Neural cell (in vitro differentiated cells): ENCODE measurements at regions not wholly inside any gene's neighbourhood (a gene's known extent, or its start where the extent isn't known, plus 50 kb on each side); places are given as distances from the start of the nearest gene placed in this dataset.

ENCODE experiments used
- H2AFZ ChIP-seq: fragments of 200-600, 300-800 bp; sonication (generic), shearing (Covaris generic); 2 replicates; pipeline ENCODE4 v1.6.0; 2014; ENCODE audit warnings: low read depth, mild to moderate bottlenecking, antibody characterized with exemption, low read length, moderate library complexity
- H3F3A ChIP-seq: fragments of 200-600 bp; shearing (Covaris generic); 2 replicates; pipeline ENCODE4 v1.6.1; 2016; ENCODE audit warnings: mild to moderate bottlenecking, moderate library complexity, mixed read lengths, antibody characterized with exemption, low read length; ENCODE audit not compliant: insufficient read depth, poor library complexity, severe bottlenecking
- H3K27ac ChIP-seq: fragments of 200-600, 300-800 bp; sonication (generic), shearing (Covaris generic); 2 replicates; pipeline ENCODE4 v1.5.1; 2014; ENCODE audit warnings: mild to moderate bottlenecking, low read length, moderate library complexity
- H3K27me3 ChIP-seq: fragments of 300-800, 200-600 bp; sonication (generic), shearing (Covaris generic); 2 replicates; pipeline ENCODE4 v1.6.0; 2014; ENCODE audit warnings: mild to moderate bottlenecking, low read depth, low read length, moderate library complexity; ENCODE audit not compliant: insufficient read depth
- H3K36me3 ChIP-seq: fragments of 300-800, 200-600 bp; sonication (generic), shearing (Covaris generic); 2 replicates; pipeline ENCODE4 v1.5.1; 2014; ENCODE audit warnings: mild to moderate bottlenecking, antibody characterized with exemption, low read length, moderate library complexity; ENCODE audit not compliant: insufficient read depth
- H3K4me2 ChIP-seq: fragments of 300-800, 200-600 bp; sonication (generic), shearing (Covaris generic); 2 replicates; pipeline ENCODE4 v1.6.0; 2014; ENCODE audit warnings: mild to moderate bottlenecking, low read length
- H3K4me3 ChIP-seq: fragments of 300-800, 200-600 bp; sonication (generic), shearing (Covaris generic); 2 replicates; pipeline ENCODE4 v1.5.1; 2014; ENCODE audit warnings: mild to moderate bottlenecking, low read length, moderate library complexity
- H3K79me2 ChIP-seq: fragments of 200-600 bp; shearing (Covaris generic); replicated peaks from 2 replicates; pipeline ENCODE4 v1.6.0; 2014; ENCODE audit warnings: mild to moderate bottlenecking, low read length, moderate library complexity; ENCODE audit not compliant: insufficient read depth
- H3K9ac ChIP-seq: fragments of 300-800, 200-600 bp; sonication (generic), shearing (Covaris generic); 2 replicates; pipeline ENCODE4 v1.6.1; 2016; ENCODE audit warnings: mild to moderate bottlenecking, low read length, mixed read lengths
- H3K9me2 ChIP-seq: fragments of 200-600 bp; shearing (Covaris generic); 2 replicates; pipeline ENCODE4 v1.6.1; 2016; ENCODE audit warnings: mild to moderate bottlenecking, low read length, mixed read lengths; ENCODE audit not compliant: insufficient read depth
- H3K9me3 ChIP-seq: fragments of 200-600, 300-800 bp; sonication (generic), shearing (Covaris generic); 2 replicates; pipeline ENCODE4 v1.6.1; 2016; ENCODE audit warnings: mild to moderate bottlenecking, mixed run types, low read length, moderate library complexity, mixed read lengths
- H4K20me1 ChIP-seq: fragments of 200-600 bp; shearing (Covaris generic); 2 replicates; pipeline ENCODE4 v1.6.1; 2016; ENCODE audit warnings: mild to moderate bottlenecking, mixed run types; ENCODE audit not compliant: insufficient read depth
- EP300 ChIP-seq: fragments of 450-650 bp; conservative IDR thresholded peaks from 2 replicates; pipeline ENCODE4 v1.6.1; 2014; ENCODE audit warnings: antibody characterized with exemption, mild to moderate bottlenecking, moderate library complexity; ENCODE audit not compliant: poor library complexity, severe bottlenecking
- EZH2 ChIP-seq: fragments of 200-600, 300-800 bp; shearing (Covaris generic), sonication (generic); IDR thresholded peaks from 2 replicates; pipeline ENCODE4 v1.6.1; 2014; ENCODE audit warnings: antibody characterized with exemption, low read length, borderline replicate concordance, mild to moderate bottlenecking; ENCODE audit not compliant: insufficient read depth, poor library complexity, severe bottlenecking
- MXI1 ChIP-seq: fragments of 450-650 bp; conservative IDR thresholded peaks from 2 replicates; pipeline ENCODE4 v1.6.1; 2014; ENCODE audit warnings: antibody characterized with exemption, mild to moderate bottlenecking; ENCODE audit not compliant: poor library complexity, severe bottlenecking
- POLR2AphosphoS5 ChIP-seq: IDR thresholded peaks from 2 replicates; pipeline ENCODE4 v1.6.1; 2012
- RAD21 ChIP-seq: fragments of 450-650 bp; conservative IDR thresholded peaks from 2 replicates; pipeline ENCODE4 v1.6.1; 2014; ENCODE audit warnings: antibody characterized with exemption, mild to moderate bottlenecking, moderate library complexity
- SMC3 ChIP-seq: fragments of 450-650 bp; conservative IDR thresholded peaks from 2 replicates; pipeline ENCODE4 v1.6.1; 2014; ENCODE audit warnings: antibody characterized with exemption, mild to moderate bottlenecking, moderate library complexity; ENCODE audit not compliant: poor library complexity
- TAF1 ChIP-seq: IDR thresholded peaks from 2 replicates; pipeline ENCODE4 v1.6.1; 2012; ENCODE audit warnings: low read depth
- TF ChIP-seq, protein P1 (sequence below): IDR thresholded peaks from 2 replicates; pipeline ENCODE4 v1.6.1; 2012; ENCODE audit warnings: borderline replicate concordance
- TF ChIP-seq, protein P2 (sequence below): fragments of 450-650 bp; IDR thresholded peaks from 2 replicates; pipeline ENCODE4 v1.5.1; 2014; ENCODE audit warnings: antibody characterized with exemption, mild to moderate bottlenecking, moderate library complexity; ENCODE audit not compliant: poor library complexity, severe bottlenecking

DNA sequence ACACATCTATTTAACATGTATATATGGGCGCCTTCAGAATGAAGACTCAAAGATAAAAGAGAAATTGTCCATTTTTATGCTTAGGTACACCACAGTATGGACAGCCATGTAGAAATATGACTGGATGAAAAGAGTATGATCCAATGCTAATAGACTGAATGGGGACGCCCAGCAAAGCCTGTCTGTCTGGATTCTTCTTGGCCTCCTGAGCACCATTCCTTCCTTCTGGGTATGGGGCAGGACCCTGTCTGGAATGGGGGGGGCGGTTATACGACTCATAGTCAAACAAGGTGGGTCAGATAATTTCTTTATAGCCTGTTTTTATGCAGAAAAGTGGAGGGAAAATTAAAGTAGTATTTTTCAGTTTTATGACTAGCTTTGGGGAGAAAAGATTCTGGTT lies 81.2 kb upstream of the ABCD3 start:
- Histone ChIP-seq H4K20me1 (no peaks in the 10 kb centered on the region), H3K79me2 (no peaks in the 10 kb centered on the region), H3K4me3 (no peak overlapping the region), H3F3A (no peaks in the 10 kb centered on the region), H2AFZ (no peak overlapping the region), H3K9ac (no peak overlapping the region), H3K36me3 (no peaks in the 10 kb centered on the region), H3K9me2 (no peaks in the 10 kb centered on the region), H3K27me3 (no peaks in the 10 kb centered on the region), H3K27ac (no peak overlapping the region), H3K9me3 (no peaks in the 10 kb centered on the region), H3K4me2 (no peak overlapping the region)
- TF ChIP-seq RAD21 = no peak
- no peak for TF ChIP-seq POLR2AphosphoS5
- no peak for TF ChIP-seq EZH2
- no peak for TF ChIP-seq MXI1

DNA sequence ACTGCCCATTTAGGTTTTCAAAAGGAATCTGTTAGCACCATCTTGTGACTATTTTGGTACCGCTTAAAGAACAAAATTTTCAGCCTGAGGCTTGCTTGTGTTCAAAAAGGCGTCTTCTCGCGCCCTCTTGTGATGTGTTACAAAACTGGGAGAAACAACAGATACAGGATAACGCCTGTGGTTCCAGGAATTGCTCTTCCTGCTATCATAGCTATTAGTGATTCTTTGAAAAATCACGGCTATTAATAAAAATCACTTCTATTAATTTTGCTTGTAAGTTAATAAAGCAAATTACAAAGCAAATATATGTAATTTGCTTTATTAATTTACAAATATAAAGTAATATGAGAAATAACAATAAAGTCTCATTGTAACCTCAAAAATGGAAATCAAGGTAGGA lies 82.2 kb upstream of the ABCD3 start:
- no peak overlapping the region for H3K4me2 ChIP-seq
- H3K4me3 ChIP-seq = no peak overlapping the region
- no peaks in the 10 kb centered on the region for H3K36me3 ChIP-seq
- no peak overlapping the region for H3K27ac ChIP-seq
- H2AFZ ChIP-seq = no peak overlapping the region
- H3K27me3 ChIP-seq = no peaks in the 10 kb centered on the region
- no peaks in the 10 kb centered on the region for H3K9me2 ChIP-seq
- no peaks in the 10 kb centered on the region for H3F3A ChIP-seq
- peak; percentile 99 for TF ChIP-seq SMC3
- peak; percentile 99 for TF ChIP-seq RAD21
- TF ChIP-seq EP300 = no peak
- TF ChIP-seq, protein P1, sequence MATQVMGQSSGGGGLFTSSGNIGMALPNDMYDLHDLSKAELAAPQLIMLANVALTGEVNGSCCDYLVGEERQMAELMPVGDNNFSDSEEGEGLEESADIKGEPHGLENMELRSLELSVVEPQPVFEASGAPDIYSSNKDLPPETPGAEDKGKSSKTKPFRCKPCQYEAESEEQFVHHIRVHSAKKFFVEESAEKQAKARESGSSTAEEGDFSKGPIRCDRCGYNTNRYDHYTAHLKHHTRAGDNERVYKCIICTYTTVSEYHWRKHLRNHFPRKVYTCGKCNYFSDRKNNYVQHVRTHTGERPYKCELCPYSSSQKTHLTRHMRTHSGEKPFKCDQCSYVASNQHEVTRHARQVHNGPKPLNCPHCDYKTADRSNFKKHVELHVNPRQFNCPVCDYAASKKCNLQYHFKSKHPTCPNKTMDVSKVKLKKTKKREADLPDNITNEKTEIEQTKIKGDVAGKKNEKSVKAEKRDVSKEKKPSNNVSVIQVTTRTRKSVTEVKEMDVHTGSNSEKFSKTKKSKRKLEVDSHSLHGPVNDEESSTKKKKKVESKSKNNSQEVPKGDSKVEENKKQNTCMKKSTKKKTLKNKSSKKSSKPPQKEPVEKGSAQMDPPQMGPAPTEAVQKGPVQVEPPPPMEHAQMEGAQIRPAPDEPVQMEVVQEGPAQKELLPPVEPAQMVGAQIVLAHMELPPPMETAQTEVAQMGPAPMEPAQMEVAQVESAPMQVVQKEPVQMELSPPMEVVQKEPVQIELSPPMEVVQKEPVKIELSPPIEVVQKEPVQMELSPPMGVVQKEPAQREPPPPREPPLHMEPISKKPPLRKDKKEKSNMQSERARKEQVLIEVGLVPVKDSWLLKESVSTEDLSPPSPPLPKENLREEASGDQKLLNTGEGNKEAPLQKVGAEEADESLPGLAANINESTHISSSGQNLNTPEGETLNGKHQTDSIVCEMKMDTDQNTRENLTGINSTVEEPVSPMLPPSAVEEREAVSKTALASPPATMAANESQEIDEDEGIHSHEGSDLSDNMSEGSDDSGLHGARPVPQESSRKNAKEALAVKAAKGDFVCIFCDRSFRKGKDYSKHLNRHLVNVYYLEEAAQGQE = no peak
- TF ChIP-seq, protein P2, sequence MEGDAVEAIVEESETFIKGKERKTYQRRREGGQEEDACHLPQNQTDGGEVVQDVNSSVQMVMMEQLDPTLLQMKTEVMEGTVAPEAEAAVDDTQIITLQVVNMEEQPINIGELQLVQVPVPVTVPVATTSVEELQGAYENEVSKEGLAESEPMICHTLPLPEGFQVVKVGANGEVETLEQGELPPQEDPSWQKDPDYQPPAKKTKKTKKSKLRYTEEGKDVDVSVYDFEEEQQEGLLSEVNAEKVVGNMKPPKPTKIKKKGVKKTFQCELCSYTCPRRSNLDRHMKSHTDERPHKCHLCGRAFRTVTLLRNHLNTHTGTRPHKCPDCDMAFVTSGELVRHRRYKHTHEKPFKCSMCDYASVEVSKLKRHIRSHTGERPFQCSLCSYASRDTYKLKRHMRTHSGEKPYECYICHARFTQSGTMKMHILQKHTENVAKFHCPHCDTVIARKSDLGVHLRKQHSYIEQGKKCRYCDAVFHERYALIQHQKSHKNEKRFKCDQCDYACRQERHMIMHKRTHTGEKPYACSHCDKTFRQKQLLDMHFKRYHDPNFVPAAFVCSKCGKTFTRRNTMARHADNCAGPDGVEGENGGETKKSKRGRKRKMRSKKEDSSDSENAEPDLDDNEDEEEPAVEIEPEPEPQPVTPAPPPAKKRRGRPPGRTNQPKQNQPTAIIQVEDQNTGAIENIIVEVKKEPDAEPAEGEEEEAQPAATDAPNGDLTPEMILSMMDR = peak; percentile 99
- no peak for TF ChIP-seq TAF1
- TF ChIP-seq EZH2 = no peak
- TF ChIP-seq MXI1 = peak; percentile 11
- no peaks in the 10 kb centered on the region for H3K79me2 ChIP-seq
- H3K9me3 ChIP-seq = no peaks in the 10 kb centered on the region
- H4K20me1 ChIP-seq = no peaks in the 10 kb centered on the region
- H3K9ac ChIP-seq = no peak overlapping the region

DNA sequence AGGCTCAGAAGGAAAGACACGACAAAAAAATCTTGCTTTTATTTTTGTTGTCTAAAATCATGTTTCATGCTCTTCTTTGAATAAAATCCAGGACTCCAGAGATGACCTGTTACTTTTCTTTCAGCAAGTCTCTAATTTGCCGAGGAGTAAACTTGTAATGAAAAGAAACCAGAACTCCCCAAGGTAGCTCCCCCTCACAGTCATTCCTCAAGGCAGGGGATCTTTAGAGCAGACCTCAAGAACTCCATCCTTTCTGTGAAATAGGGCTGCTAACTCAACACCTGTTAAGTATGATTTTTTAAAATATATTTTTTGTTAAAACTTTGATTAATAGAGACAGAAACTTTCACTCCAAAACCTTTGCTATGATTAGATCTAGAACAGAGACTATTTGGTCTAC lies 82.7 kb upstream of the ABCD3 start:
- H3K4me3 ChIP-seq = no peak overlapping the region
- H3K27me3 ChIP-seq = no peaks in the 10 kb centered on the region
- H4K20me1 ChIP-seq = no peaks in the 10 kb centered on the region
- no peak for TF ChIP-seq EP300
- TF ChIP-seq RAD21 = no peak
- TF ChIP-seq SMC3 = no peak
- TF ChIP-seq EZH2 = no peak
- no peak for TF ChIP-seq TAF1
- TF ChIP-seq POLR2AphosphoS5 = no peak
- no peak for TF ChIP-seq MXI1
- TF ChIP-seq, protein P1 = no peak
- TF ChIP-seq, protein P2 = no peak
- H3K9me2 ChIP-seq = no peaks in the 10 kb centered on the region
- no peaks in the 10 kb centered on the region for H3K36me3 ChIP-seq
- no peak overlapping the region for H2AFZ ChIP-seq
- H3K9me3 ChIP-seq = no peaks in the 10 kb centered on the region
- no peak overlapping the region for H3K9ac ChIP-seq
- H3K4me2 ChIP-seq = no peak overlapping the region
- H3K79me2 ChIP-seq = no peaks in the 10 kb centered on the region
- no peak overlapping the region for H3K27ac ChIP-seq
- no peaks in the 10 kb centered on the region for H3F3A ChIP-seq
